HuH-7 (cell line): ENCODE measurements at regions not wholly inside any gene's neighbourhood (a gene's known extent, or its start where the extent isn't known, plus 50 kb on each side); places are given as distances from the start of the nearest gene placed in this dataset.
A peak's percentile ranks its signal among the peaks of the same experiment; 100 is the strongest.
"Not testable (repeated sequence)": the region's sequence is repeated elsewhere in the genome, so short reads cannot be mapped to it uniquely, and the experiment has no call there.

Experiments
- DNase-seq: peaks from one replicate; pipeline ENCODE4 v3.0.0; 2011; ENCODE audit warnings: low spot score

GRCh38 chr3:75126556-75126955, 512.1 kb upstream of the CNTN3 start:
- DNase-seq, result no peak

- no peak for DNase-seq
These were observed 514.6 kb upstream of the CNTN3 start for GRCh38 chr3:75129101-75129500.

DNA sequence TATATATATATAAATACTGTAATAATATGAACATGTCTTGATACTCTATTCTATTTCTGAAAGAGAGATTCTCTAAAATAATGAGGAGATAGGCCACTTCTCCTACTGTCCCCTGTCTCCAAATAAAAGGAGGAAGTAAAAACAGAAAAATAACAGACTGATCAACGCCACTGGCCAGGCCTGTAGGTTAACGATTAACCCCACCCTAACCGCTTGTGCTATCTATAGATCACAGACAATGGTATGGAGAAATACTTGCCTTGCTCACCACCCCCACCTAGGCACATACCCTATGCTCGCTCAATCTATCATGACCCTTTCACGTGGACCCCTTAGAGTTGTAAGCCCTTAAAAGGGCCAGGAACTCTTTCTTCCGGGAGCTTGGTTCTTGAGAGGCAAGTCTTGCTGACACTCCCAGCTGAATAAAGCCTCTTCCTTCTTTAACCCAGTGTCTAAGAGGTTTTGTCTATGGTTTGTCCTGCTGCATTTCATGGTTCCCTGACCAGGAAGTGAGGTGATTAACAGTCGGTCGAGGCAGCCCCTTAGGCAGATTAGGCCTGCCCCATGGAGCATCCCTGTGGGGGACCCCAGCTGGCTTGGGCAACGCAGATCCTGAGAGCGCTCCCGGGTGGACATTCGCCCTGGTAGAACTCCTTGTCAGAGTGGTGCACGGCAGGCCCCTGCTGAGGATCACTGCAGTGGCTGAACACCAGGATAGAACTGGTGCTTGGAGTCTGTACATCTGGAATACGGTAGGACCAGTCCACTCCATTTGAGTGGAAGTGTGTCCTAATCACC, 521.8 kb upstream of the CNTN3 start:
- DNase-seq, result peak; percentile 17

DNA sequence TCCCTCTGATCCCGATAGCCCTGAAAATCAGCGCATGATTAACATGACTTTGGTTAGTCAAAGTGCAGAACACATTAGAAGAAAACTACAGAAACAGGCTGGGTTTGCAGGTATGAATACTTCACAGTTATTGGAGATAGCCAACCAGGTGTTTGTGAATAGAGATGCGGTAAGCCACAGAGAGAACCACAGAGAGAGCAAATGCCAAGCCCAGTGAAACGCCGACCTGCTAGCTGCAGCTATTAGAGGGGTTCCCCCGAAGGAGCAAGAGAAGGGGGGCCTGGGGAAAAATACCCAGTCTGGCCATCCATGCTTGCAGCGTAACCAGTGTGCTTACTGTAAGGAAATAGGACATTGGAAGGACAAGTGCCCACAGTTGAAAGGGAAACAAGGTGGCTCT, 523.9 kb upstream of the CNTN3 start:
- no peak for DNase-seq

DNA sequence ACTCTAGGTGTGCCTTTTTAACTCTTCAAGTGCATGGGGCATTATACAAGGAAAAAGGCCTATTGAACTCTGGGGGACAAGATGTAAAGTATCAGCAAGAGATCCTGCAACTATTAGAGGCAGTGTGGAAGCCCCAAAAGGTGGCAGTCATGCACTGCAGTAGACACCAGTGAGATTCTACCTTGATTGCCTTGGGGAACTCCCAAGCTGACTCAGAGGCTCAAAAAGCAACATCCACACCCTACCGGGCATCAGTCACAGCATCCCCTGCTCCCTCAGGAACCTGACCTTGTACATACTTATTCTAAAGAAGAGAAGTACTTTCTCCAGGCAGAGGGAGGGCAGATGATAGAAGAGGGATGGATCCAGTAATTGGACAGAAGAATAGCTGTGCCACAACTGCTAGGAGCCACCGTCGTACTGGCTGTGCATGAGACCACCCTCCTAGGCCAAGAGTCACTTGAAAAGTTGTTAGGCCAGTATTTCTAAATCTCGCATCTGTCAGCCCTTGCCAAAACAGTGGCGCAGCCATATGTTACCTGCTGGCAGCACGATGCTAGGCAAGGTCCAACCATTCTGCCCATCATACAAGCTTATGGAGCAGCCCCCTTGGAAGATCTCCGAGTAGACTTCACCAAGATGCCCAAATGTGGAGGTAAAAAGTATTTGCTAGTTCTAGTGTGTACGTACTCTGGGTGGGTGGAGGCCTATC, 523.1 kb upstream of the FRG2C start:
- no peak for DNase-seq

- DNase-seq, result no peak
These were observed 519.7 kb upstream of the FRG2C start for GRCh38 chr3:75144406-75144805.

DNA sequence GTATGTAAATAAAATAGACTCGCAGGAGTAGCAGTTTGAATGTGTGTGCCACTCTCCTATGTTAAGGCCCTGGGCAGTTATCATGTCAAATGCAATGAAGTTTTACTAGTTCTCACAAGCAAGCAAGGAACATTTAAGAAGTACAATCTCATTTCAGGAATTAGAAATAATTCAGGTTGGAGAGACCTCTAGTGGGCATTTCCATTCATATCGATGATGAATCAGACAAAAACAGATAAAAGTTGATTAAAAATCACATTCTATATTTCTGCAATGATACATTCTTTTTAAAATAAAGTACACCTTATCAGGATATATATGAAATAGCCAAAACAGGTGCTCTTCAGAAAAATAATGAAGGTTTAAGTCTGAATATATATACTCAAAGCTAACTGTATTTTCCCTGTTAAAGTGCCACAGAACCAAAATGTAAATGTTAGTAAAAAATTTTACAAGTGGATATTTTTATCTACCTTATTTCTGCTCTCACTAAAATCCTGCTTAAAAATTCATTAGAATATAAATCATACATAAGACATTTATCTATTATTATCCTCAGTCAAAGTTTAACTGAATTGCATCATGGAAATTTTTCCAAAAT, 492.4 kb upstream of the FRG2C start:
- no peak for DNase-seq

- no peak for DNase-seq
These were observed 487.2 kb upstream of the FRG2C start for GRCh38 chr3:75176937-75177336.

- DNase-seq, result no peak
These were observed 483.7 kb upstream of the FRG2C start for GRCh38 chr3:75180235-75180944.

DNA sequence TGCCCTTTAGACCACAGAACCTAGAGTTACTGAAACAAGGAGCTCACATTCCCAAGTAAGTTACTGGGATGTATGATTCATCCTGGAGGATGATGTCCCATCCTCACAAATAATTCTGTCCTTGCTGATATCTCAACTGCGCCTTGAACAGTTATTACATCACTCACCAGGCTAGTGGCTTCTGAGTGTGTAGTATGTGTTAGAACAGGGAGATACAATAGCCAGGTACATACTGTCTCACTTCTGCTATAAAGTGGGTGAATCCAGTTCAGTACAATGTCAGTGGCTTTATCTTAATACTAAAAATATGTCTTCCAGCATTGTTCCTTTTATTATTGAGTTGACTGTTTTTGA, 483.2 kb upstream of the FRG2C start:
- DNase-seq, result no peak

- DNase-seq, result no peak
These were observed 475.2 kb upstream of the FRG2C start for GRCh38 chr3:75188962-75189361.

DNA sequence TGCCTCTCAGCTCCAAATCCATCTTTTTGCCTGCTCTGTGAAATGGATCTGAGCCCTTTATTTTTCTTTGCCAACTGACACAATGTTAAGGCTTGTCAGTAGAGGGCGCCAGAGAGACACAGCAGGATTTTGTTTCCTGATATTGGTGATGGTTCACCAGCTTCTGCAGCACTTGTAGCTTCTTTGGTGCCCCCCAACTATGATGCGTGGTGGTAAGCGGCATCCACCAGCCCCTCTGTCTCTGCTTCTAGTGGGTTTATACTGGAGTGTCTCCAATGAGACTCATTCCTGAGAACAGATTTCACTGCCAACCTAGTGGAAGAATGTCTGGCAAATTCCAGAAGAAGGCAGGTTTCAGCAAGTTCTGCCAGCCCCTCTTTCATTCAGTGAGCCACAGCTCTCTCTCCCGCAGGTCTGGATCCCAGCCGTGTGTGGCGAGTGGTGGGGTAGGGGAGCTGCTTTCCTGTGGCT, 471.9 kb upstream of the FRG2C start:
- DNase-seq, result no peak

DNA sequence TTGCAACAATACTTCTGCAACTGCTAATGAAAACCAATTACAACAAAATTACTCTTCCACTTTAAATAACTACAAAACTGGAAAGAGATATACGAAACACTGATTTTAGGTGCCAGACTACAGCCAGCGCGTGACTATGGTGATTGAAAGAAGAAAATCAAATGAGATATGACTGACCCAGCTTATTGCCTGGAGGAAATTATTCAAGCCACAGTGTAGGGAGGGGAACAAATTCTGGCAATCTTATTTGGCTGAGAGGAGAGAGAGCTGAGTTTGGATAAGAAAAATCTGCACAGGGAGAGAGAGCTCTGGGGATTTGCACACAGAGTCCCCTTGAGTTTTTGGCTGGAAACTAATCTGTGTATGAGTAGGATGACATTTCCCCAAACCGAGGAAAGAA, 470.3 kb upstream of the FRG2C start:
- DNase-seq, result no peak

- DNase-seq, result not testable (repeated sequence)
These were observed 449.8 kb upstream of the FRG2C start for GRCh38 chr3:75214332-75214731.

DNA sequence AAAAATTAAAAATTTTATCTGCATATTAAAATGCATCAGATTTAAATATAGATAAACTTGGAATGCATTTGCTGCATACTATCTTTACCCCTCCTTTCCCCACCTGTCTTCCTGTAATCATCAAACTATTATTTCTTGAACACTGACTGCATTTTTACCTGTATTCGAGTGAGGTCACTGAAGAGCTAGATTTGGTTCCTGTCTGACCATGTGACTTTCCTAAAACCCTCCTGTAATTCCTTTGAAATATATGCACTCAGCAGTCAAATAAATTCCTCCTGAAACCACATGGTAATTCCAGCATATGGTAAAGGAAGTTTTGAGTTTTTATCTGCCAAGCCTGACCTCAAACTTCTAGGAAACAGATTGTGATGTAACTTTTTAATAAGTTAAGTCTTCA, 445.6 kb upstream of the FRG2C start:
- DNase-seq, result no peak

- DNase-seq, result no peak
These were observed 443.2 kb upstream of the FRG2C start for GRCh38 chr3:75220932-75221331.

DNA sequence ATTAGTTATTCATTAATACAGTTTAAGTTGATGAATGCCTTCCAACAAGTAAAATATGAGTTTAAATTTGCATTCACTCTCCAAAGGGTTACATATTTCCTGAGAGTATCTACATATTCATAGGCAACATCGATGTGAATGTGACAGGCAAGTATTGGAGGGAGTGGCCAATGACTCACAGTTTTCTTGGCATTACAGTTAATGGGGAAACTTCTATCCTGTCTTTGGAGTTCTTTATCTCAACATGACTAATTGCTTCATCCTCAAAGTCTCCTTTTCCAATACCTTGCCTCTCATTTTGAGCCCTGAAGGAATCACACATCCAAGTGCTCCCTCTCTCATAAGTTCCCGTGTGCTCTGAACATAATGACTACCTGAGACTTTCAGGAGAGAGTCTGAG, 439.7 kb upstream of the FRG2C start:
- DNase-seq, result no peak

GRCh38 chr3:75232216-75232615, 431.9 kb upstream of the FRG2C start:
- no peak for DNase-seq

DNA sequence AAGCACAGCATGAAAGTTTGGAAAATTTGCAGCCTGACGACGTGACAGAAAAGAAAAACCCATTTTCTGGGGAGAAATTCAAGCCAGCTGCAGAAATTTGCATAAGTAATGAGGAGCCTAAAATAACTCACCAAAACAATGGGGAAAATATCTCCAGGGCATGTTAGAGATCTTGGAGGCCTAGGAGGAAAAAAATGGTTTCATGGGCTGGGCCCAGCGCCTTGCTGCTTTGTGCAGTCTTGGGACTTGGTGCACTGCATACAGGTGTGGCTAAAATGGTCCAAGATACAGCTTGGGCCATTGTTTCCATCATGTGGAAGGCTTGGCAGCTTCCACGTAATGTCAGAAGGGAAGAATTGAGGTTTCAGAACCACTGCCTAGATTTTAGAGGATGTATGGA, 428.5 kb upstream of the FRG2C start:
- DNase-seq, result no peak

DNA sequence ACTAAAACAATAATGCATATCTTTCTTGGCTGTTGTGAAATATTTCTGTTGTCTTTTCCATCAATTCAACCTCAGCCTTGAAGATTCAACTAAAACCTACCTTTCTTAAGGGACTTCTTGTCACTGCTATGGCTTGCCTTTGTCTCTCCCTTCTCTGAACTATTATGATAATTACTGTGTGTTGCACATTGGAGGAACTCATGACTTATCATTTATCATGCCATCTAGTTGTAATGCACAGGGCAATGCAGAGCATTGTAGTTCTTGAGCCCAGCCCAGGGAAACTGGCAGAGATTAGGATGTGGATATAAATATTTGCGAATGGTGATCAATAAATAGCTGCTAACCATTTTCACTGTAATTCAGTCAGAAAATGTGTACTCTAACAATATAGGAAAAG, 427.1 kb upstream of the FRG2C start:
- DNase-seq, result no peak

DNA sequence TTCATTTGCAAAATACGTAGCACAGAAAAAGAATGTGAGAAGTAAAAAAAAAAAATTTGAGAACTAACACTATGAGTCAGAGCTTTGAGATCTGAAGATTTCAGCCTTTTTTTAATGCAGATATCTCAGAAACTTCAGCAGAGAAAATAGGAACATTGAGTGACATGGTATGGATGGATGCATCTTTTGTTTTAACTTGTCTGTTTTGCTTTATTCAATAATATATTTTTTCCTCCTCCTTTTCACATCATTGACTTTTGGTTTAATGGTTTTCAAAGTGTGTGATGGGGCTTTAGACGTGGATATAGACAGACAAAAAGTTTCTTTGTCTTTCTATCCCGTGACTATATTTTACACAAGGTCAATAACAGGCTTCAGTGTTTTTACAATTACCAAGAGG, 426.7 kb upstream of the FRG2C start:
- DNase-seq, result no peak

DNA sequence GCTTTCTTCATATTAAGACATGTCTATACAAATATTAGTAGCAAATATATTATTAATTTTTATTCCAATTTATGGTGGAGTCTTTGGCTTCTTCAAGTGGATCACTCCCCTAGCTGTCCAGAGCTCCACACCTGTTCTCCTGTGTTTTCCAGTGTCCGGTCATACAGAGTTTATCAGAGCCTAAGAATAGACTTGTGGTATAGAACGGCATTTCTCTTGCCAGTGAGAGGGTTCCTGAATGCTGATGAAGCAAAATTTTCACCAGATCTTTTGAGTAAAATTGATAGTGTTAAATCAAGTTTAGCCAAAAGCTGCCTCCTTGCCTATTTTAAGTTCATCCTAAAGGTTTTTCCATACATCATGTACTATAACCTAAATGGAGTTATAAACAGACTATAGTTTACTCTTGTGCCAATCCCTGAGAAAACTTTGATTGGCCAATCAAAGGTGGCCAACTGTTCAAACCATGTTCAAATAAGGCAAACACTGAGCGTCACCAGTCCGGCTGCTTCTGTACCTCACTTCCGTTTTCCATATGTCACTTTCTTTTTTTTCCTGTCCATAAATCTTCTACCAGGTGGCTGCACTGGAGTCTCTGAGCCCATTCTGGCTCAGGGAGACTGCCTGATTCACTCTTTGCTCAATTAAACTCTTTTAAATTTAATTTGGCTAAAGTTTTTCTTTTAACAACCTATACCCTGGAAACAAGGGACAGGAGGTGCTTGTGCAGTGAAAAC, 422.7 kb upstream of the FRG2C start:
- DNase-seq, result not testable (repeated sequence)
